Pancreas (tissue), 10 donors: ENCODE measurements at regions not wholly inside any gene's neighbourhood (a gene's known extent, or its start where the extent isn't known, plus 50 kb on each side); places are given as distances from the start of the nearest gene placed in this dataset.

Experiments
- ATAC-seq, 4 donors: fragments of 200-7000 bp; cut with Tn5 transposase; one replicate each; pipeline versions ENCODE4 v1.8.0 to v1.9.1; 2020; ENCODE audit warnings: mild to moderate bottlenecking in 4 of 4, moderate library complexity in 4 of 4
- DNase-seq, 6 donors: peaks; one replicate each; pipeline ENCODE4 v3.0.0-alpha.2; 2020
- FAIRE-seq: peaks from 2 replicates; lab custom pipeline; 2012; peaks lifted over from hg19 to GRCh38; lab: Jason Lieb, UNC
- H3K27ac ChIP-seq, 4 donors: fragments of 200-600 bp; sonication (generic); 1 replicate in 3 of 4; 2 replicates in 1 of 4; pipeline versions ENCODE4 v1.5.0 to v1.8.0; 2020
- H3K27me3 ChIP-seq, 4 donors: fragments of 200-600 bp; one replicate each; pipeline ENCODE4 v1.8.0; 2021
- H3K36me3 ChIP-seq, 3 donors: fragments of 200-600 bp; sonication (generic) in 1 of 3; one replicate each; pipeline versions ENCODE4 v1.5.0 to v1.8.0; 2020 to 2021
- H3K4me1 ChIP-seq, 3 donors: fragments of 200-600 bp; one replicate each; pipeline ENCODE4 v1.8.0; 2021
- H3K4me3 ChIP-seq, 4 donors: fragments of 200-600 bp; sonication (generic) in 2 of 4; one replicate each; pipeline versions ENCODE4 v1.5.0 to v1.8.0; 2020 to 2021
- H3K9me3 ChIP-seq, 4 donors: fragments of 200-600 bp; one replicate each; pipeline ENCODE4 v1.8.0; 2021
- WGBS, 2 donors: extraction: QIAGEN DNeasy Blood & Tissue Kit; methylation state at CpG; one replicate each; pipeline ENCODE4 v1.1.7; 2013; 5-methylcytosine and 5-hydroxymethylcytosine counted together
- intact Hi-C, 3 donors: fragments of 100-400 bp; cut with DNase I; formaldehyde crosslinking; loops; one replicate each; pipeline versions ENCODE4 v1.11.1 to v1.14.2; 2022
- TF ChIP-seq, protein P1 (sequence below), 4 donors: fragments of 200-600 bp; sonication (generic) in 3 of 4; IDR thresholded peaks; one replicate each; pipeline versions ENCODE4 v1.5.0 to v1.8.0; 2021; ENCODE audit warnings: antibody characterized with exemption in 4 of 4
- donor health status: healthy with polysubstance abuse.
- donor health status: DM: no; HTN: no; CAD: no; lungs with moderate emphysema.
- donor health status: DM: no; HTN: no; CAD: no.
- donor health status: control.
- donor health status: control.
- donor health status: Bipolar disorder and iron deficiency.
- donor health status: DM: yes; HTN: yes; CAD: no.
- donor health status: DM: no; HTN: no; CAD: no.
- donor health status: DM: no; HTN: no; CAD: no.
- donor health status: DM: yes; HTN: yes; CAD: no.

DNA sequence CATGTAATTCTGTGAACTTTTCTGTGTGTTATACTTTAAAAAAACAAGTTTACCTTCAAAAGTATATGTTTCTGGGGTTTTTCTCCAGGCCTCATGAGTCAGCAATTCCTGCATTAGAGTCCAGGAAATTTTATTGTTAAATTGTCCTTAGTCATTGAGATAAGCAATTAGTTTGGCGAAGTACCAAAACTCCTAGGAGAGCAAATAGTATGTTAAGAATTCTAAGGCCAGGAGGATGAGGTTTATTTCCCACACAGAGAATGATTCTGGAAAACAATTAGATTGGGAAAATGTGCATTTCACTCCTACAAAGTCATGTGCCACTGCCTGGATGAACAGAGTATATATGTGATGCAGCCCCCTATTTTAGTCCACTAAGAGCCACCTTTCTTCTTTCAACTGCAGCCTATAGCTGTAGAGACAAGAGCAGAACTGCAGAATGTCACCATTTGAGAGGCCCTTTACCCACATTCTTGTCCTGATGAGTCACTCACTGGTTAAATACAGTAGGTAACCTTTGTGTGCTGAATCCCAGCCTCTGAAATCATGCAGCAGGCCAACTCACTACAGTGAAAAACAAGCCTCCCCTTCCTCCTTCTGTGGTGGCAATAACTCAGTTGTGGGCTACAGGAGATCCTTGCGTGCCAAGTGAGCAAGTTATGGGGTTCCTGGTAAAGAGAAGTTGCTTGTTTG, 452.8 kb upstream of the THBS1 start:
- TF ChIP-seq, protein P1, sequence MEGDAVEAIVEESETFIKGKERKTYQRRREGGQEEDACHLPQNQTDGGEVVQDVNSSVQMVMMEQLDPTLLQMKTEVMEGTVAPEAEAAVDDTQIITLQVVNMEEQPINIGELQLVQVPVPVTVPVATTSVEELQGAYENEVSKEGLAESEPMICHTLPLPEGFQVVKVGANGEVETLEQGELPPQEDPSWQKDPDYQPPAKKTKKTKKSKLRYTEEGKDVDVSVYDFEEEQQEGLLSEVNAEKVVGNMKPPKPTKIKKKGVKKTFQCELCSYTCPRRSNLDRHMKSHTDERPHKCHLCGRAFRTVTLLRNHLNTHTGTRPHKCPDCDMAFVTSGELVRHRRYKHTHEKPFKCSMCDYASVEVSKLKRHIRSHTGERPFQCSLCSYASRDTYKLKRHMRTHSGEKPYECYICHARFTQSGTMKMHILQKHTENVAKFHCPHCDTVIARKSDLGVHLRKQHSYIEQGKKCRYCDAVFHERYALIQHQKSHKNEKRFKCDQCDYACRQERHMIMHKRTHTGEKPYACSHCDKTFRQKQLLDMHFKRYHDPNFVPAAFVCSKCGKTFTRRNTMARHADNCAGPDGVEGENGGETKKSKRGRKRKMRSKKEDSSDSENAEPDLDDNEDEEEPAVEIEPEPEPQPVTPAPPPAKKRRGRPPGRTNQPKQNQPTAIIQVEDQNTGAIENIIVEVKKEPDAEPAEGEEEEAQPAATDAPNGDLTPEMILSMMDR (IDR thresholded peaks at IDR 0.05), result no peak
- Histone ChIP-seq H3K4me3 (no peak overlapping the region), H3K27ac (peak overlapping the region in 3 of 4 donors; percentile 0 to 66 (median 22)), H3K4me1 (peaks cover 7 to 24% (median 20%) of the 10 kb centered on the region in 3 donors), H3K36me3 (no peaks in the 10 kb centered on the region), H3K9me3 (no peaks in the 10 kb centered on the region), H3K27me3 (no peaks in the 10 kb centered on the region)
- intact Hi-C loops, result no loop called here
- DNase-seq (peak in 2 of 6 donors; percentile 18 to 31), FAIRE-seq (no peak), ATAC-seq (peak; percentile 71 to 85 (median 84))
- 40 to 51% methylated on average over 2 of the region's 2 CpGs for WGBS, 2 donors

GRCh38 chr15:39128746-39129145, 452.1 kb upstream of the THBS1 start:
- Histone ChIP-seq H3K27me3 (no peaks in the 10 kb centered on the region), H3K9me3 (no peaks in the 10 kb centered on the region), H3K4me1 (peaks cover 7 to 29% (median 20%) of the 10 kb centered on the region in 3 donors), H3K27ac (peak overlapping the region in 2 of 4 donors; percentile 22 to 66), H3K36me3 (no peaks in the 10 kb centered on the region), H3K4me3 (no peak overlapping the region)
- TF ChIP-seq, protein P1 (IDR thresholded peaks at IDR 0.05), result no peak
- ATAC-seq, result no peak
- intact Hi-C loops, result no loop called here
- WGBS, 2 donors, result 95 to 99% methylated on average over 2 of the region's 2 CpGs
- DNase-seq, result no peak
- FAIRE-seq, result no peak

DNA sequence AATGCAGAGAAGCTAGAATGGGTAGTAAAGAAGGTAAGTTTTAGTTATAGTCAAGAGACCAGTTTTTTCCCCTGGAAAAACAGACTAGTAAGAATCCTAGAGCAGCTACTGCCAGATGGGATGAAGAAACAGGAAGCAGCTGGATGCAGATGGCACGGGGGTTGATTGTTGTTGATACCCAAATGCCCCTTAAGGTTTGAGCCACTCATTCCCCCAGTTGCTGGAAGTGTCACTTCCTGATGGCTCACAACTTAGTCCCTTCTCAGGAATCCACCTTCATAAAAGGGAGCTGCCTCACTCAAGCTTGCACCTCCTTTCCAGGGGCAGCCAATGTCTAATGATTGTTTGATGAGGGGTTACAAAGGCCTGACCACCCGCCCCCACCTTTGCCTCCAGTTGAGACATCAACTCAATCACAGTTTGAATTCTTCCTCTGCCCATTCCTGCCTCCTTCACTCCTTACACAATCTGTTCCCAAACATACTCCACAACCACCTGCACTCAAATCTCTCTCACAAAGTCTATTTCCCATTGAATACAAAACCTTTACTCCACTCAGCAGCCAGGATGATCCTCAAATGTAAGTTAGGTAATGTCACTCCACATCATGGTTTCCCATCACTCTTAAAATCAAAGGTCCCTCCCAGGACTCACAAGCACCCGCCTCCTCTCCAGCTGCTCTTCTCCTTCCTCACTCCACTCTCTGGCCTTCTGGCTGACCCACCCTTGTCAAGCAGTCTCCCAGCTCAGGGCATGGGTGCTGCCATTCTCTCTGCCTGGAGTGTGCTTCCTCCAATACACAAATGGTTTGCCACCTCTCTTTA, 450.1 kb upstream of the THBS1 start:
- no peak overlapping the region for H3K27ac ChIP-seq
- ATAC-seq (no peak), FAIRE-seq (no peak), DNase-seq (no peak)
- intact Hi-C loops, result no loop called here
- TF ChIP-seq, protein P1 (IDR thresholded peaks at IDR 0.05), result no peak
- peaks cover 7 to 29% (median 20%) of the 10 kb centered on the region in 3 donors for H3K4me1 ChIP-seq
- no peak overlapping the region for H3K4me3 ChIP-seq
- 90 to 94% methylated on average over 3 of the region's 3 CpGs for WGBS, 2 donors
- H3K27me3 ChIP-seq, result no peaks in the 10 kb centered on the region
- no peaks in the 10 kb centered on the region for H3K36me3 ChIP-seq
- H3K9me3 ChIP-seq, result no peaks in the 10 kb centered on the region

DNA sequence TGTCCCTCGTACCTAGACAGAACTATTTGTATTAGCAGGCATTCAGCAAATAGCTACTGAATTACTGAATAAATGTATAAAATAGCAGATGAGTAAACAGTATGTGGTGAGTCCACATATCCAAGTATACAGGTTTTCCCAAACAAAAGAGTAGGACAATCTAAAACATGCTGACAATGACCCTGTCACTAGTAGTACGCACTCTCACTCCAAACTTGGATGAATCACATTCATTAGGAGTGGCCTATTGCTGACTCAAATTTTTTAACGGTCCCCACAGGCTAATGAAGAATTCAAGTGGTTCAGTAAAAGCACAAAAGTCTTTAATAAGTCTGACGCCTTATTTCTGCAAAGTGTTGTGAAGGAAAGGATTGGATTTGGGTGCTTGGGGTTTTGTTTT, 449.3 kb upstream of the THBS1 start:
- H3K27ac ChIP-seq, result no peak overlapping the region
- DNase-seq, result no peak
- intact Hi-C loops, result no loop called here
- WGBS, 2 donors, result 87 to 89% methylated on average over 4 of the region's 4 CpGs
- H3K36me3 ChIP-seq, result no peaks in the 10 kb centered on the region
- H3K4me1 ChIP-seq, result peaks cover 7 to 29% (median 20%) of the 10 kb centered on the region in 3 donors
- H3K27me3 ChIP-seq, result no peaks in the 10 kb centered on the region
- no peak for ATAC-seq
- no peak for FAIRE-seq
- TF ChIP-seq, protein P1 (IDR thresholded peaks at IDR 0.05), result no peak
- H3K9me3 ChIP-seq, result no peaks in the 10 kb centered on the region
- no peak overlapping the region for H3K4me3 ChIP-seq
